GM12878 (cell line): ENCODE measurements at regions not wholly inside any gene's neighbourhood (a gene's known extent, or its start where the extent isn't known, plus 50 kb on each side); places are given as distances from the start of the nearest gene placed in this dataset.

Experiments
- ATAC-seq: fragments of 200-7000 bp; cut with Tn5 transposase; 3 replicates; pipeline ENCODE4 v1.9.1; 2020; ENCODE audit warnings: mild to moderate bottlenecking, moderate library complexity
- BruUV-seq: library from RNA; stranded (reverse); fragments of 400-500 nt; replicated peaks from 2 replicates; lab custom pipeline; 2021; lab: Mats Ljungman, UMichigan
- CTCF ChIA-PET: fragments of 300-600 bp; sonication (Branson Sonifier 250); formaldehyde crosslinking; extraction: SDS; loops from one replicate; lab custom pipeline; 2021; ENCODE audit warnings: inconsistent platforms; lab: Yijun Ruan, JAX
- POLR2A ChIA-PET: fragments of 350-600 bp; formaldehyde crosslinking; extraction: SDS; loops from one replicate; lab custom pipeline; 2021; ENCODE audit warnings: inconsistent platforms; lab: Charles Lee
- RAD21 ChIA-PET: fragments of 300-600 bp; sonication (Branson Sonifier 250); formaldehyde crosslinking; loops from one replicate; lab custom pipeline; 2023; ENCODE audit warnings: antibody characterized with exemption; ENCODE audit not compliant: unreplicated experiment; lab: Charles Lee
- SMC1A ChIA-PET: fragments of 300-600 bp; sonication (Branson Sonifier 250); formaldehyde crosslinking; loops from one replicate; lab custom pipeline; 2023; ENCODE audit not compliant: unreplicated experiment, uncharacterized antibody; lab: Charles Lee
- DNase-seq: peaks from one replicate; pipeline ENCODE4 v3.0.0-alpha.2; 2011; ENCODE audit warnings: low read depth, low spot score
- FAIRE-seq: peaks from 3 replicates; lab custom pipeline; 2011; peaks lifted over from hg19 to GRCh38; lab: Jason Lieb, UNC
- H2AFZ ChIP-seq: 2 replicates; pipeline ENCODE4 v1.6.0; 2011; ENCODE audit warnings: low read depth, low read length, control low read depth; ENCODE audit not compliant: control insufficient read depth
- H3K27ac ChIP-seq: 2 replicates; pipeline ENCODE4 v1.5.1; 2011; ENCODE audit warnings: control low read depth; ENCODE audit not compliant: control insufficient read depth, insufficient read depth
- H3K27me3 ChIP-seq, 2 experiments: replicated peaks in 1 of 2; 2 replicates each; pipeline versions ENCODE4 v1.6.0 to v1.6.1; 2011; ENCODE audit warnings: low read length in 1 of 2; ENCODE audit not compliant: control insufficient read depth in 2 of 2, insufficient read depth in 2 of 2
- H3K36me3 ChIP-seq, 2 experiments: 2 replicates each; pipeline ENCODE4 v1.5.1; 2011; ENCODE audit warnings: low read length in 1 of 2; ENCODE audit not compliant: control insufficient read depth in 2 of 2, insufficient read depth in 2 of 2
- H3K4me1 ChIP-seq: 2 replicates; pipeline ENCODE4 v1.6.1; 2011; ENCODE audit warnings: mild to moderate bottlenecking, low read length, moderate library complexity, mixed read lengths; ENCODE audit not compliant: control insufficient read depth, insufficient read depth
- H3K4me2 ChIP-seq: 2 replicates; pipeline ENCODE4 v1.6.0; 2011; ENCODE audit warnings: control low read depth; ENCODE audit not compliant: control insufficient read depth, insufficient read depth
- H3K4me3 ChIP-seq: fragments of 200-600 bp; sonication (generic); 2 replicates; pipeline ENCODE4 v1.5.1; 2016
- H3K79me2 ChIP-seq: 2 replicates; pipeline ENCODE4 v1.6.0; 2011; ENCODE audit warnings: low read length; ENCODE audit not compliant: control insufficient read depth, insufficient read depth
- H3K9ac ChIP-seq: 2 replicates; pipeline ENCODE4 v1.8.0; 2011; ENCODE audit warnings: low read length, control low read depth, mixed read lengths; ENCODE audit not compliant: control insufficient read depth, insufficient read depth
- H3K9me3 ChIP-seq: replicated peaks from 3 replicates; pipeline ENCODE4 v1.5.1; 2011; ENCODE audit warnings: mild to moderate bottlenecking, low read length; ENCODE audit not compliant: control insufficient read depth, insufficient read depth
- H4K20me1 ChIP-seq: 2 replicates; pipeline ENCODE4 v1.6.0; 2011; ENCODE audit not compliant: control insufficient read depth, insufficient read depth
- BCL3 ChIP-seq: IDR thresholded peaks from 2 replicates; pipeline ENCODE4 v1.6.1; 2011; ENCODE audit warnings: borderline replicate concordance, low read depth, mild to moderate bottlenecking, moderate library complexity, low read length; ENCODE audit not compliant: insufficient read depth, poor library complexity, severe bottlenecking
- BRCA1 ChIP-seq: IDR thresholded peaks from 2 replicates; pipeline ENCODE4 v1.6.1; 2011; ENCODE audit warnings: low read depth, low read length, improper control_type of control experiment
- CBFB ChIP-seq: IDR thresholded peaks from 2 replicates; pipeline ENCODE4 v1.6.1; 2016; ENCODE audit warnings: antibody characterized with exemption, low read depth
- HCFC1 ChIP-seq: fragments of 150-350 bp; IDR thresholded peaks from 2 replicates; pipeline ENCODE4 v1.6.1; 2014; ENCODE audit warnings: low read length
- MLLT1 ChIP-seq: fragments of 450-650 bp; IDR thresholded peaks from 2 replicates; pipeline ENCODE4 v1.6.1; 2016; ENCODE audit warnings: mild to moderate bottlenecking
- NBN ChIP-seq: fragments of 450-650 bp; IDR thresholded peaks from 2 replicates; pipeline ENCODE4 v1.6.1; 2016
- NFIC ChIP-seq: IDR thresholded peaks from 2 replicates; pipeline ENCODE4 v1.6.1; 2012; ENCODE audit warnings: low read depth, mild to moderate bottlenecking, inconsistent platforms, low read length, moderate library complexity
- RELA ChIP-seq: fragments of 450-650 bp; IDR thresholded peaks from 2 replicates; pipeline ENCODE4 v1.8.0; 2014; ENCODE audit warnings: borderline replicate concordance; ENCODE audit not compliant: partially characterized antibody
- REST ChIP-seq: IDR thresholded peaks from 2 replicates; pipeline ENCODE4 v1.6.1; 2012; ENCODE audit warnings: mild to moderate bottlenecking, low read depth, low read length
- ZNF622 ChIP-seq: fragments of 450-650 bp; IDR thresholded peaks from 2 replicates; pipeline ENCODE4 v1.6.1; 2017; ENCODE audit warnings: mild to moderate bottlenecking, inconsistent platforms
- WGBS: methylation state at CpG from one replicate; pipeline ENCODE4 v1.1.6; 2016; ENCODE audit warnings: low lambda C conversion rate; ENCODE audit not compliant: insufficient replicate concordance, insufficient coverage; ENCODE audit errors: missing lambda C conversion rate; 5-methylcytosine and 5-hydroxymethylcytosine counted together
- in situ Hi-C: fragments of 300-500 bp; cut with MboI; formaldehyde crosslinking; loops from 9 replicates; pipeline ENCODE4 v1.14.3; 2018; ENCODE audit warnings: mixed read lengths
- intact Hi-C: fragments of 100-400 bp; cut with micrococcal nuclease; formaldehyde crosslinking; loops from one replicate; pipeline ENCODE4 v1.14.2; 2022; ENCODE audit not compliant: unreplicated experiment
- TF ChIP-seq, protein P1 (sequence below): fragments of 450-650 bp; IDR thresholded peaks from 2 replicates; pipeline ENCODE4 v1.6.1; 2017; ENCODE audit warnings: mild to moderate bottlenecking, low read depth, inconsistent platforms; ENCODE audit not compliant: poor library complexity, severe bottlenecking
- TF ChIP-seq, protein P2 (sequence below): IDR thresholded peaks from 2 replicates; pipeline ENCODE4 v1.6.1; 2011; ENCODE audit warnings: mild to moderate bottlenecking, low read depth, low read length, moderate library complexity; ENCODE audit not compliant: insufficient replicate concordance

- Histone ChIP-seq H3K27ac (no peak overlapping the region), H3K4me1 (peaks cover 26% of the 10 kb centered on the region), H2AFZ (no peak overlapping the region), H3K27me3 (no peaks in the 10 kb centered on the region; a peak in 1 of 4 replicates), H3K36me3 (no peaks in the 10 kb centered on the region), H3K79me2 (no peaks in the 10 kb centered on the region), H3K9me3 (no peaks in the 10 kb centered on the region), H3K4me3 (no peak overlapping the region), H3K9ac (no peak overlapping the region), H3K4me2 (no peak overlapping the region), H4K20me1 (no peaks in the 10 kb centered on the region)
- intact Hi-C loops, result no loop called here
- POLR2A ChIA-PET, result no interaction called here
- WGBS, result 83% methylated on average over 44 of the region's 47 CpGs
- in situ Hi-C loops, result no loop called here
- RAD21 ChIA-PET, result interaction anchor here (2.4 kb wide), 1 partner anchor 64 kb away, joined by 6 read pairs; no protein-coding TSS in a partner anchor
- FAIRE-seq, result no peak
- SMC1A ChIA-PET, result interaction anchor here (0.9 to 2.5 kb wide), 4 partner anchors 18 to 349 kb away, joined by 3 to 6 read pairs (median 3); no protein-coding TSS in a partner anchor
- CTCF ChIA-PET, result interaction anchor here (0.6 to 2.1 kb wide), 6 partner anchors 18 to 65 kb away, joined by 3 to 5 read pairs (median 4); no protein-coding TSS in a partner anchor
- DNase-seq, result no peak
- BruUV-seq, result no TSS peak
- ATAC-seq, result no peak
- TF ChIP-seq BCL3 (no peak), BRCA1 (no peak), RELA (no peak), ZNF622 (no peak), MLLT1 (no peak), REST (no peak), CBFB (no peak), HCFC1 (no peak), NFIC (no peak), NBN (no peak)
- TF ChIP-seq, protein P1, sequence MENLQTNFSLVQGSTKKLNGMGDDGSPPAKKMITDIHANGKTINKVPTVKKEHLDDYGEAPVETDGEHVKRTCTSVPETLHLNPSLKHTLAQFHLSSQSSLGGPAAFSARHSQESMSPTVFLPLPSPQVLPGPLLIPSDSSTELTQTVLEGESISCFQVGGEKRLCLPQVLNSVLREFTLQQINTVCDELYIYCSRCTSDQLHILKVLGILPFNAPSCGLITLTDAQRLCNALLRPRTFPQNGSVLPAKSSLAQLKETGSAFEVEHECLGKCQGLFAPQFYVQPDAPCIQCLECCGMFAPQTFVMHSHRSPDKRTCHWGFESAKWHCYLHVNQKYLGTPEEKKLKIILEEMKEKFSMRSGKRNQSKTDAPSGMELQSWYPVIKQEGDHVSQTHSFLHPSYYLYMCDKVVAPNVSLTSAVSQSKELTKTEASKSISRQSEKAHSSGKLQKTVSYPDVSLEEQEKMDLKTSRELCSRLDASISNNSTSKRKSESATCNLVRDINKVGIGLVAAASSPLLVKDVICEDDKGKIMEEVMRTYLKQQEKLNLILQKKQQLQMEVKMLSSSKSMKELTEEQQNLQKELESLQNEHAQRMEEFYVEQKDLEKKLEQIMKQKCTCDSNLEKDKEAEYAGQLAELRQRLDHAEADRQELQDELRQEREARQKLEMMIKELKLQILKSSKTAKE, result no peak
- TF ChIP-seq, protein P2, sequence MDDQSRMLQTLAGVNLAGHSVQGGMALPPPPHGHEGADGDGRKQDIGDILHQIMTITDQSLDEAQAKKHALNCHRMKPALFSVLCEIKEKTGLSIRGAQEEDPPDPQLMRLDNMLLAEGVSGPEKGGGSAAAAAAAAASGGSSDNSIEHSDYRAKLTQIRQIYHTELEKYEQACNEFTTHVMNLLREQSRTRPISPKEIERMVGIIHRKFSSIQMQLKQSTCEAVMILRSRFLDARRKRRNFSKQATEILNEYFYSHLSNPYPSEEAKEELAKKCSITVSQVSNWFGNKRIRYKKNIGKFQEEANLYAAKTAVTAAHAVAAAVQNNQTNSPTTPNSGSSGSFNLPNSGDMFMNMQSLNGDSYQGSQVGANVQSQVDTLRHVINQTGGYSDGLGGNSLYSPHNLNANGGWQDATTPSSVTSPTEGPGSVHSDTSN, result no peak
Observed at GRCh38 chr2:176490061-176490861, 221.0 kb downstream of the MTX2 start.
